ENCODE measurements at regions not wholly inside any gene's neighbourhood (a gene's known extent, or its start where the extent isn't known, plus 50 kb on each side); places are given as distances from the start of the nearest gene placed in this dataset.

GRCh38 chr5:118295045-118295444 lies 693.3 kb downstream of the DTWD2 start:
- TF ChIP-seq ATF3 (IDR thresholded peaks at IDR 0.05; ENCODE audit: borderline replicate concordance, extremely low read depth, low read depth, low read length), result no peak
- no peak for TF ChIP-seq CTCF (IDR thresholded peaks at IDR 0.05 in 2 of 3, conservative IDR thresholded peaks at IDR 0.05 in 1 of 3; ENCODE audit: control insufficient read depth in 2 of 3, extremely low read depth in 1 of 3, insufficient read depth in 1 of 3, low read depth in 3 of 3, low read length in 3 of 3)

All from GM12878 (cell line).